HG03060 (cell line): ENCODE measurements at regions not wholly inside any gene's neighbourhood (a gene's known extent, or its start where the extent isn't known, plus 50 kb on each side); places are given as distances from the start of the nearest gene placed in this dataset.
A peak's percentile ranks its signal among the peaks of the same experiment; 100 is the strongest.
"Not testable (repeated sequence)": the region's sequence is repeated elsewhere in the genome, so short reads cannot be mapped to it uniquely, and the experiment has no call there.

Experiments used
- ATAC-seq: cut with Tn5 transposase; IDR thresholded peaks from one replicate; pipeline ENCODE4 v1.9.1; 2021; ENCODE audit warnings: low read depth, moderate number of reproducible peaks; ENCODE audit not compliant: unreplicated experiment

DNA sequence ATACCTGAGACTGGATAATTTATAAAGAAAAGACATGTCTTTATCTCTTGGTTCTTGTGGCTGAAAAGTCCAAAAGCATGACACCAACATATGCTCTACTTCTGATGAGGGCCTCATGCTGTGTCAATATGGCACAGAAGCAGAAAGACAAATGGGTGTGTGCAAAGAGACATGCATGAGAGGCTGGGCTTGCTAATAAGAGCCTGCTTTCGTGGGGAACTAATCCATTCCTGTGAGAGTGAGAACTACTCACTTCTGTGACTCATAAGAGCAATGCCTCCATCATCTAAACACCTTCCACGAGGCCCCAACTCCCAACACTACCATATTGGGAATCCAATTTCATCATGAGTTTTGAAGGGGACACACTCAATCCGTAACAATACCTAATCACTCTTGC is 340.0 kb upstream of the DUSP10 start:
- no peak for ATAC-seq

DNA sequence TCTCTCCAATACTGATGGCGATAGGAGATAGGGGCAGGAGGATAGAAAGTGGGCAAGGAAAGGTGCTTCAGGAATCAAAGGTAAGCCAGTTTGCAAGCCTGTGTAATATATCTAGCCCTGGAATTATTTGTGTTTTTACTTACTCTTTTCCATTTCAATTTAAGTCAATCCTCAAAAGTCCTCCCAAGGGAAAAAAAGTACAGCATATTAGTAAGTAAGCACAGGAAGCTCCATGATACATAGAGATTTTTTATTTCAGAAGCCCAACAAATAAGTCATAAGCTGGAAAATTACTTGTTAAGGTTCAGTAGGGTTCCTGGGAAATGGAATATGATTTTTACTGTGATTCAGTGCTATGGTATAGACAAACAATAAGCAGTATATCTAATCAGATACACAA is 337.7 kb upstream of the DUSP10 start:
- ATAC-seq: no peak

DNA sequence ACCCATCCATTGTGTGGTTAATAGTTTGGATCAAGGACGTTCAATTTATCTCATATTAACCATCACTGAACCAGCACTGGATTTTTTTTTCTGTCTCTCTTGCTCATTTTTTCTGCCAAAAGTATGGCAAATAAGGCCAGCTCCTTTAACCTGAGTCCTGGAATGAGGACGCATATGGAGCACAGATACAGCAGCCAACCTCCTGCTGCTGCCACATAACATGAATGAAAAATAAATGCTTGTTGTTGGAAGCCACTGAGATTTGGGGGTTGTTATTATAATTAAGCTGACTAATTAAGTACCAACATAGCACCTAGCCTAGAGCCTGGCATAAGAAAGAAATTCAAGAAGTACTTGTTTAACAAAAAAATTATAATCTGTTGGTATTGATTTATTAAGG is 335.3 kb upstream of the DUSP10 start:
- ATAC-seq: no peak

DNA sequence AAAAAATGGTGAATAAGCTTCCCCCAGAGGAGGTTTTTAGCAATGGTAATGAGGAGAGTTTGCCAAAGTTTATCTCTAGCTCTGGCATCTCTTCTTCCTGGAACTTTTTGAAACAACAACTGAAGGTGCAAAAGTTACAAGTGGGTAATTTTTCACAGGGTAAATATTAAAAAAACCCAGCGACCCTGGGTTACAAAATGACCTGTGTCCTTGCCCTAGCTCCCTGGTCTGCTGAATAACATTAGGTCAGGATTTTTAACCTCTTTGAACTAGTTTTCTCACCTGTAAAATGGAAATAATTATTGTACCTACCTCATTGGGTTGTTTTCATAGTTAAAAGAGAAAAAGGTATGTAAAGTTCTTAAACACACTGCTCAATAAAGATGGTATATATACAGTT is 332.4 kb upstream of the DUSP10 start:
- no peak for ATAC-seq

GRCh38 chr1:222073307-222073995 is 331.6 kb upstream of the DUSP10 start:
- no peak for ATAC-seq

- no peak for ATAC-seq
Observed at GRCh38 chr1:222071387-222071786, 329.5 kb upstream of the DUSP10 start.

DNA sequence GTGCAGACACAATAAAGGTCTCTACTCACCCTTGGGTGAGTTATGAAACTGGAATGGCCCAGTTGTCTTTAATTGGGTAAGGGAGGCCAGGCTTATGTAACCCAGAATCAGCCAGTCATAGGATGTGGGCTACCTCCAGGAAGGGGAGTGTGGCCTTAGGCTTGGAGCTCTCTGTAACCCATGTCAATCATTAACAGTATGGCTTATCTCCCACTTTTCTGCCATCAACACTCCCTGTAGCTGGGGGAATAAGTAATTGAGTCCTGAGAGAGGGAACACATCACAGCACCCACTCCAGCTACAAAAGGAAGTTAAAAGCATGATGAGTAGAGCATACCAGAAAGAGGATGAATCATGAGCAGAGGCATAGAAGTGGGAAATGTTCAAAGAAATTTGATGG is 327.0 kb upstream of the DUSP10 start:
- ATAC-seq: no peak

DNA sequence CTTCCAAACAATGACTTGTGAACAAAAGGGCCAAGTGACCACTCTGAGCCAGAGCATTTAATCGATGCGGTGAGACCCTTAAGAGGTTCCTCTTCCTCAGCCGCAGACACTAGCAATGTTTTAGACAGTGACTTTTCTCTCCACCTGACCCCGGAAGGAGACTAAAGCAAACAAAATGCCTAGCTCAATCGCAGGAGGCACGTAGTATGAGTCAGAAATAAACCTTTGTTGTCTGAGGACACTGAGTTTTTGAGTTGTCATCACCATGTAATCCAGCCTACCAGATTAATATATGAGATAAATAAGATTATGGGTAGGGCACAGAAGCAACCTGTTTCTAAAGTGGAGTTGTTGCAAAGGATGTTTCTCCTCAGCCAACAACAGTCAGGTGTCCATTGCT is 326.2 kb upstream of the DUSP10 start:
- no peak for ATAC-seq

GRCh38 chr1:222066539-222066938 is 324.6 kb upstream of the DUSP10 start:
- no peak for ATAC-seq

GRCh38 chr1:222065234-222065633 is 323.3 kb upstream of the DUSP10 start:
- no peak for ATAC-seq

GRCh38 chr1:222064388-222065211 is 322.7 kb upstream of the DUSP10 start:
- ATAC-seq: no peak

- no peak for ATAC-seq
Observed at GRCh38 chr1:222062640-222063039, 320.8 kb upstream of the DUSP10 start.

GRCh38 chr1:222061711-222062359 is 319.9 kb upstream of the DUSP10 start:
- ATAC-seq: no peak

DNA sequence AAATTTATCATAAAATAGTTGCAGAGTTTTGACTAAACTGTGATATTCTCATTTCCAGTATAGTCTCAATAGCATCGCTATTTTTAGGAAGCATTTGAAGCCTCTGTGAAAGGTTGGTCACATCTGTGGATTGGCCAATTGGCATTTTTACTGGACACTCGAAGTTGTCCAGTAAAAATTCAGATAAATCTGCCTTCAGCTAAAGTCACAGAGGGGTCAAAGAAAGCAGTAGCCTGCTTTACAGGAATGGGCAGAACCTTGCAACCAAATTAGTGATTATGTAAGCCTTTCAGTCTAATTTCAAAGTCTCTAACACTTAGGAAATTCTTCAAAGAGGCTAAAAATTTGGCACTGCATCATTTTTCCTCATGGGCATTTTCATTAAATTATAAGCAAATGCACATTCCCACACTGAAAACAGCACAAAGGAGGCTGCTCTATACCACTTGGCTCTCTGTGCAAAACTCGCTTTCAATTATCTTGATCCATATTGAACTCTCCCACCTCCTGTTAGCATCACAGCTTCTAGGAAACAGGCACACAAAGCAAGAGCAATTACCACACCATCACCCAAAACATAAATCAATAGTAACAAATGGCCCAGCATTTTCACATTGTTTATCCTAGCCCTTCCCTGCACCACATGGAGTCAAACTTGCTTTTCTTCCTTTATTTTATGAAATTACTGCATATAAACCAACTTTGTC is 318.5 kb upstream of the DUSP10 start:
- no peak for ATAC-seq

DNA sequence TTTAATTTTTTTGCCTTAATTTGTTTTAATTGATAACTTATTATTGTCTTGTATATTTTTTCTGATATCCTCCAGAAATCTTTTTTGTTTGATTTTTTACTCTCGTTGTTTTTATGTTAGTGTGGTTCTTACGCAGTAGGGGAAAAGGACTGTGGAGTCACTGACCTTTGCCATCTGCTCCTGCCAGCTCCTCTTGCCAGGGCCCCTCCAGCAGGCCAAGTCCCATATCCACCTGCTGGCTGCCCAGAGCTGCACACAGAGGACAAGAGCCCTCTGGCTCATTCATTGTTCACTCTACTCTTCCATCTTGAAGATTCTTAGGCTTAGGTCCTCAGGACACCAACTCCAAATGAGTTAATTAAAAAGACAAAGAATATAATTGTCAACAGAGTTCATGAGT is 316.4 kb upstream of the DUSP10 start:
- ATAC-seq: no peak

GRCh38 chr1:222057162-222057561 is 315.3 kb upstream of the DUSP10 start:
- peak; percentile 63 for ATAC-seq

- ATAC-seq: no peak
Observed at GRCh38 chr1:222054416-222054815, 312.5 kb upstream of the DUSP10 start.

DNA sequence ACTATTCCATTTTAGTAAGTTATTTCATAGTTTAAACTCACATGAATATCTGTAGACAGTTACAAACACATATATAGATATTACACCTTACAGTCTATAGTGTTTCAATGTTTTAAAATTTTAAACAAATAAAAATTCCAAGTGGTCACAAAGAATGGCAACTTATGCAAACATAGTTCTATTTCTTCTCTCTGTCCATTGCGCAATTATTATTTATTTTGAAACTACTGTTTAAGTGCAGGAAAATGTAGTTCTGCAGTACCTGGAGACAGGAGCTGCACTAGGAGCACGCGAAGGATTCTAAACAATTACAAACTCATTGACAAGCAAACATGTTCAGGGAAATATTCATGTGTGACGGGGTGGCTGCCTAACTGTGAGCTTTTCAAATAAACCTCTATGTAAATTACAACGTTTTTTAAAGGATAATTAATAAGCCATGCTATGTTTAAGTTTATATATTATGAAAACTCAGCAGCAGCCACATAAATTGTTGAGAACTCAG is 312.0 kb upstream of the DUSP10 start:
- no peak for ATAC-seq

GRCh38 chr1:222051311-222051710 is 309.4 kb upstream of the DUSP10 start:
- ATAC-seq: not testable (repeated sequence)

DNA sequence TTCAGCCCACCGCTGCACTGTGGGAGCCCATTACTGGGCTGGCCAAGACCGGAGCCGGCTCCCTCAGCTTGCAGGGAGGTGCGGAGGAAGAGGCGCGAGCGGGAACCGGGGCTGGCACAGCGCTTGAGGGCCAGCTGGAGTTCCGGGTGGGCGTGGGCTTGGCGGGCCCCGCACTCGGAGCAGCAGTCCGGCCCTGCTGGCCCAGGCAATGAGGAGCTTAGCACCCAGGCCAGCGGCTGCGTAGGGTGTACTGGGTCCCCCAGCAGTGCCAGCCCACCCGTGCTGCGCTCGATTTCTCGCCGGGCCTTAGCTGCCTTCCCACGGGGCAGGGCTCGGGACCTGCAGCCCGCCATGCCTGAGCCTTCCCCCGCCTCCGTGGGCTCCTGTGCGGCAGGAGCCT is 307.8 kb upstream of the DUSP10 start:
- ATAC-seq: not testable (repeated sequence)

DNA sequence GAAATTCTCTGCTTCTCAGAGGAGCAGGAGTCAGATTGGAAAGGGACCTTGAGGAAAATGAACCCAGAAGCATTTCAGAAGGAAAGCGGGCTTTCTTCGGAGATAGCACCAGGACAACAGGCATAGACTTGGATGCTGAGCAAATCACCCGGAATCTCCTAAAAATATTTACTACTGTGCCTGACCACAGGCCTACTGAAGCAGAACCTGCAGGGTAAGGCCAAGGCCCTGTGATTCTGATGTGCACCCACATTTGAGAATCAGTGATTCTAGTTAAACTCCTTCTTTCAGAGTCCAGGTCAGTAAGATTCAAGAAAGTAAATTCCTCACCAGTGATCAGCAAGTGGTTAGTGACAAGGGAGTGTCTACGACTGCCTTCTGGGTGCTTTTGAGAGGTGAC is 307.3 kb upstream of the DUSP10 start:
- no peak for ATAC-seq
